ENCODE measurements at regions not wholly inside any gene's neighbourhood (a gene's known extent, or its start where the extent isn't known, plus 50 kb on each side); places are given as distances from the start of the nearest gene placed in this dataset.

GRCh38 chr21:38175306-38175705 is 81.5 kb upstream of the KCNJ15 start:
- in situ Hi-C loops (cut with MboI; ENCODE audit: low pct_unique_long_range_greater_than_20kb, low sequenced_read_pairs): no loop called here
- DNase-seq: no peak

- no peak for DNase-seq
- in situ Hi-C loops (cut with MboI; ENCODE audit: low pct_unique_long_range_greater_than_20kb, low sequenced_read_pairs): no loop called here
These were observed 78.7 kb upstream of the KCNJ15 start for GRCh38 chr21:38177919-38178652.

GRCh38 chr21:38178653-38179470 is 77.9 kb upstream of the KCNJ15 start:
- in situ Hi-C loops (cut with MboI; ENCODE audit: low pct_unique_long_range_greater_than_20kb, low sequenced_read_pairs): no loop called here
- no peak for DNase-seq

DNA sequence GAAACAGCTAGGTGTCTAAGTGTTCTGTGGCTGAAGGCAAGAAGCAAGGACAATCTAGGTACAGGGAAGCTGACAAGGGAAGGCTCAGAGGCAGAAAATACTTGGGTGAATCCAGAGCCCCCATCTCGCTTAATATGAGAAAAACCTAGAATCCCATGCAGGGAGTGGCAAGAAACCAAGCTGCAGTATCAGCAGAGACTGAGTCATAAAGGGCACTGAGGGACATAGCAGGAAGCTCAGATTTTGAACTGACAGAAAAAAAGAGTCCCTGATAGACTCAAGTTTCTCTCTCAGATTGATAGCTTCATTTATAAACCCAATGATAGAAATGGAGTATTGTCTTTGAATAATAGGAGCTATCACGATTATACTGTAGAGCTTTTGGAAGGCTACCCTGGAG is 77.3 kb upstream of the KCNJ15 start:
- in situ Hi-C loops (cut with MboI; ENCODE audit: low pct_unique_long_range_greater_than_20kb, low sequenced_read_pairs): no loop called here
- DNase-seq: no peak

DNA sequence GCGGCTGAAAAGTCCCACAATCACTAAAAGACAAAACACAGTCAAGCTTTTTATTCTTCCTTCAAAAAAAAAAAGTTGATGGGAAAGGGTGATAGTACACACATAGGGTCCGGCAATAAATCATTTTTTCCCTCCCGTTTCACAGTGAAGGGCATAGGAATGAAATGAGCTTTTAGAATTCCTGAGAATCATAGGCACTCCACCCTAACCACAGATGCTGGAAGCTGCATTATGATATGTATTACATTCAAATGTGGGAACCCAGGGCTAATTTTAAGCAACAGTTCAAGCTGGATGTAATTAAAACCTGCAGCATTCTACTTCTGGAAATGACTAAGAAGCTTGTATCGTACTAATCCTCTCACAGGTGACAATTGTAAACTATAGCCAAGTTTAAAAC is 75.7 kb upstream of the KCNJ15 start:
- DNase-seq: no peak
- in situ Hi-C loops (cut with MboI; ENCODE audit: low pct_unique_long_range_greater_than_20kb, low sequenced_read_pairs): no loop called here

GRCh38 chr21:38182370-38182985 is 74.3 kb upstream of the KCNJ15 start:
- in situ Hi-C loops (cut with MboI; ENCODE audit: low pct_unique_long_range_greater_than_20kb, low sequenced_read_pairs): no loop called here
- DNase-seq: no peak

GRCh38 chr21:38183961-38184360 is 72.8 kb upstream of the KCNJ15 start:
- in situ Hi-C loops (cut with MboI; ENCODE audit: low pct_unique_long_range_greater_than_20kb, low sequenced_read_pairs): no loop called here
- peak; percentile 42 for DNase-seq

DNA sequence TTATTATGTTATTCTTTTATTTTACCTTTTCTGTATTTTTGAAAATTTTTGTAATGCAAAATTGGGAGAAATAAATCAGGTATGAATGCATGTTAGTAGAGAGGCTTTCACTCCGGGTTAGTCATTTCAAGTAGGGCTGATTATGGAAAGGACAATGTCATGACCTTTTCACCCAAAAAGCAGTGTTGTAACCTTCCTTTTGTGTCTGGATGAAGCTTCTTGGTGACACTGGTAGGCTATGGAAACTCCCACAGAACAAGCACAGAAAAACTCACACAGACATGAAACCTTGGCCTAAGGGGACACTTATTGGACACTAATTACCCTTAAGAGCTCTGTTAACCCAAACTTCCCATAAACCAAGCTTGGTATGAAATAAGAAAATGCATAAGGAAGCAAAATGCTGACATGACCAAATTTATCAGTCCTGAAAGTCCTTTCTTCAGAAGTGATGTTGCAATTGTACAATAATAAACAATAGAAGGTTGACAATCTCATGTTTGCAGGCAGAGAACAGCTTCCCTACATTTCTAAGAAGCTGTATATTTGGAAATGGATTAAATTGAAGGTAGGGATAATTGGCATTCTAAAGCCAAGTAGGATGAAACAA is 70.0 kb upstream of the KCNJ15 start:
- DNase-seq: no peak
- in situ Hi-C loops (cut with MboI; ENCODE audit: low pct_unique_long_range_greater_than_20kb, low sequenced_read_pairs): no loop called here

DNA sequence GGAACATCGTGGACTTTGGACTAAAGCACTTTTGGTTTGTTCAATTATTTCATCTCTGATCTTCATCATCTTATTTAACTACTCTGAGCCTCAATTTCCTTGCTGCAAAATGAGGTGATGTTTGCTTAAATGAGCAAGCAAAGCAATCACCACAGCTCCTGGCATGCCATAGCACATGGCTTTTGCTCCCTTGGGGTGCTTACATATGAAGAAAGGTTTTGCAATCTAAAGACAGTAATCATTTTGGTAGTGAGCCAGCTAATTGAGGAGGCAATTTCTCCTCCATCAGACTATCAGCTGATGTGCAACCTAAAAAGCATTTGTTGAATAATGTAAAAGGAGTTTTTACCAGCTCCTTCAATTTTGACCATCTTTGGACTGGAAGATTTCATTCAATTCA is 68.8 kb upstream of the KCNJ15 start:
- no peak for DNase-seq
- in situ Hi-C loops (cut with MboI; ENCODE audit: low pct_unique_long_range_greater_than_20kb, low sequenced_read_pairs): no loop called here

GRCh38 chr21:38196036-38196435 is 60.8 kb upstream of the KCNJ15 start:
- in situ Hi-C loops (cut with MboI; ENCODE audit: low pct_unique_long_range_greater_than_20kb, low sequenced_read_pairs): no loop called here
- DNase-seq: peak; percentile 75

- in situ Hi-C loops (cut with MboI; ENCODE audit: low pct_unique_long_range_greater_than_20kb, low sequenced_read_pairs): loop anchor here (25.0 kb wide), 1 partner anchor 934 kb away; no protein-coding TSS in a partner anchor
These were observed 54.0 kb upstream of the KCNJ15 start for GRCh38 chr21:38202811-38203210.

DNA sequence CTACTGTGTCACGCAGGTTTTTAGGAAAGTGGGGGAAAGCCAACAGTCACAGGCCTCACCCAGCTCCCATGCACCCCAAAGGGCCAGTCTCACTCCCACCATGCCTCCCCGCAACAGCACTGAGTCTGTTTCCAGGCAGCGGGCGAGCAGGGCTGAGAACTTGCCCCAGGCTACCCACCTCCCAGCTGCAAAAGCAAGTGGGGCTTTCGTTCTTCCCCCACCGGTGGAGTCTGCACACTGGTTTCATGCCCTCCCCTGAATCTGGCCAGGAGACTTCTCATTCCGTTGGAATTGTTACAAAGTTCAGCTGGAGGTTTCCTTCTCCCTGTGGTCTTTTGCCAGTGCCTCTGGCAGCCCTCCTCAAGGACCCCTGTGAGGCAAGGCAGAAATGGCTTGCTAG is 53.6 kb upstream of the KCNJ15 start:
- DNase-seq: no peak
- in situ Hi-C loops (cut with MboI; ENCODE audit: low pct_unique_long_range_greater_than_20kb, low sequenced_read_pairs): loop anchor here (25.0 kb wide), 1 partner anchor 934 kb away; no protein-coding TSS in a partner anchor

More at GRCh38 chr21:38202811-38203210, 54.0 kb upstream of the KCNJ15 start:
- DNase-seq: no peak

DNA sequence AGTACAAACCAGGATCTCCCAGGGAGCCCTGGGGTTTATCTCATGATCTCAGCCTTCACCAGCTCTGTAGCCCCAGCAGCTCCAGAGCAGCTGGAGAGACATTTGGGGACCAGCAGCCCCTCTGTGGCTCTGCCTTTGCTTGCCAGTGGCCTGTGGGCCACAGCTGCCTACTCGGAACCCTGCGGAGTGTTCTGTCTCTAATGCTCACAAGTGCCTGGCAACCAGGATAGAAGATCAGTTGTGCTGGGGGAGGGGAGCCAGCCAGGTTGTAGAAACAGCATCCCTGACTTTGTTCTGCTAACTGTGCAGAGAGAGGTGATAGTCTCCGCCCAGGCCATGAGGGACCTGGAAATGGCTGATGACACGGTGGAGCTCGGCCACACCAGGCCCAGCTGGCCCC is 50.9 kb upstream of the KCNJ15 start:
- DNase-seq: no peak
- in situ Hi-C loops (cut with MboI; ENCODE audit: low pct_unique_long_range_greater_than_20kb, low sequenced_read_pairs): loop anchor here (25.0 kb wide), 1 partner anchor 931 kb away; no protein-coding TSS in a partner anchor

DNA sequence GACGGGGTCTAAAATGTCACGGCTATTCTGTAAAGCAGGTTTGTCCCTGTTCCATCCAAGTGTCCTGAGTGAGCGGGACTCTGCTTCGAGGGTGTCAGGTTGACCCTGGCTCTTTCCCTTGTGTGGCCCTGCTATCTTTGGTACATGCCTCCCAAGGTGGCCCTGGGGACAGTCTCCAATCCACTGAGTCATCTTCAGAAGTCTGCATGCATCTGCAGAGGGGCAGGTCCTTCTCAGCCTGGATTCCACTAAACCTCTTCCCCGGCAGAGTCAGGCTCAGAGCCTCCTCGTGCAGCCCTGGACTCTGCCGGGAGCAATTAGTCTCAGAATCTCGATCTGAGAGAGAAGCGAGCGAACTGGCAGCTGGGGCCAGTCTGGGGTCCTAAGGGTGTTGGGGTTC is 50.1 kb upstream of the KCNJ15 start:
- in situ Hi-C loops (cut with MboI; ENCODE audit: low pct_unique_long_range_greater_than_20kb, low sequenced_read_pairs): loop anchor here (25.0 kb wide), 1 partner anchor 931 kb away; no protein-coding TSS in a partner anchor

More for the DNA sequence above, 50.1 kb upstream of the KCNJ15 start:
- DNase-seq: no peak
